ENCODE measurements at regions not wholly inside any gene's neighbourhood (a gene's known extent, or its start where the extent isn't known, plus 50 kb on each side); places are given as distances from the start of the nearest gene placed in this dataset.

- no peak overlapping the region for H3K27ac Mint-ChIP-seq
- peaks cover 2% of the 10 kb centered on the region for H3K36me3 Mint-ChIP-seq (ENCODE audit: low read depth)
- DNase-seq, result no peak
- H3K4me3 Mint-ChIP-seq, result no peak overlapping the region
- peaks cover 33% of the 10 kb centered on the region for H3K27me3 Mint-ChIP-seq
- ATAC-seq, result no peak
- H3K9me3 ChIP-seq (ENCODE audit: control insufficient read depth, low read length, poor library complexity, severe bottlenecking), result no peaks in the 10 kb centered on the region
- peaks cover 2% of the 10 kb centered on the region for H3K4me1 Mint-ChIP-seq
These were observed 56.9 kb upstream of the TOP3B start for GRCh38 chr22:22039286-22040074.

GRCh38 chr22:22038178-22038880 lies 55.7 kb upstream of the TOP3B start:
- Mint-ChIP-seq H3K36me3 (ENCODE audit: low read depth) (peaks cover 4% of the 10 kb centered on the region), H3K4me1 (peaks cover 2% of the 10 kb centered on the region), H3K27me3 (peaks cover 41% of the 10 kb centered on the region), H3K4me3 (no peak overlapping the region), H3K27ac (no peak overlapping the region)
- DNase-seq, result no peak
- no peaks in the 10 kb centered on the region for H3K9me3 ChIP-seq (ENCODE audit: control insufficient read depth, low read length, poor library complexity, severe bottlenecking)
- no peak for ATAC-seq

GRCh38 chr22:22037740-22038139 lies 55.2 kb upstream of the TOP3B start:
- no peaks in the 10 kb centered on the region for H3K9me3 ChIP-seq (ENCODE audit: control insufficient read depth, low read length, poor library complexity, severe bottlenecking)
- Mint-ChIP-seq H3K4me1 (peaks cover 2% of the 10 kb centered on the region), H3K27me3 (peaks cover 44% of the 10 kb centered on the region), H3K27ac (no peak overlapping the region), H3K4me3 (no peak overlapping the region), H3K36me3 (ENCODE audit: low read depth) (peaks cover 4% of the 10 kb centered on the region)
- DNase-seq (no peak), ATAC-seq (no peak)

- H3K4me3 Mint-ChIP-seq, result no peak overlapping the region
- peaks cover 2% of the 10 kb centered on the region for H3K4me1 Mint-ChIP-seq
- H3K27me3 Mint-ChIP-seq, result peaks cover 47% of the 10 kb centered on the region
- DNase-seq (no peak), ATAC-seq (peak; percentile 28)
- peaks cover 4% of the 10 kb centered on the region for H3K36me3 Mint-ChIP-seq (ENCODE audit: low read depth)
- no peaks in the 10 kb centered on the region for H3K9me3 ChIP-seq (ENCODE audit: control insufficient read depth, low read length, poor library complexity, severe bottlenecking)
- no peak overlapping the region for H3K27ac Mint-ChIP-seq
These were observed 54.6 kb upstream of the TOP3B start for GRCh38 chr22:22037229-22037628.

- no peaks in the 10 kb centered on the region for H3K9me3 ChIP-seq (ENCODE audit: control insufficient read depth, low read length, poor library complexity, severe bottlenecking)
- Mint-ChIP-seq H3K4me1 (no peaks in the 10 kb centered on the region), H3K27me3 (peaks cover 41% of the 10 kb centered on the region), H3K4me3 (no peak overlapping the region), H3K36me3 (ENCODE audit: low read depth) (peaks cover 4% of the 10 kb centered on the region), H3K27ac (no peak overlapping the region)
- DNase-seq, result no peak
- ATAC-seq, result no peak
These were observed 54.0 kb upstream of the TOP3B start for GRCh38 chr22:22036588-22036987.

- no peaks in the 10 kb centered on the region for H3K9me3 ChIP-seq (ENCODE audit: control insufficient read depth, low read length, poor library complexity, severe bottlenecking)
- DNase-seq (no peak), ATAC-seq (no peak)
- no peaks in the 10 kb centered on the region for H3K4me1 Mint-ChIP-seq
- H3K4me3 Mint-ChIP-seq, result no peak overlapping the region
- H3K36me3 Mint-ChIP-seq (ENCODE audit: low read depth), result peaks cover 4% of the 10 kb centered on the region
- peaks cover 47% of the 10 kb centered on the region for H3K27me3 Mint-ChIP-seq
- no peak overlapping the region for H3K27ac Mint-ChIP-seq
These were observed 53.3 kb upstream of the TOP3B start for GRCh38 chr22:22035771-22036314.

- H3K27ac Mint-ChIP-seq, result no peak overlapping the region
- H3K36me3 Mint-ChIP-seq (ENCODE audit: low read depth), result peaks cover 4% of the 10 kb centered on the region
- H3K4me3 Mint-ChIP-seq, result no peak overlapping the region
- no peak for ATAC-seq
- no peaks in the 10 kb centered on the region for H3K4me1 Mint-ChIP-seq
- peaks cover 46% of the 10 kb centered on the region for H3K27me3 Mint-ChIP-seq
- no peak for DNase-seq
- no peaks in the 10 kb centered on the region for H3K9me3 ChIP-seq (ENCODE audit: control insufficient read depth, low read length, poor library complexity, severe bottlenecking)
These were observed 52.6 kb upstream of the TOP3B start for GRCh38 chr22:22035203-22035602.

- Mint-ChIP-seq H3K4me3 (no peak overlapping the region), H3K27me3 (peaks cover 40% of the 10 kb centered on the region), H3K4me1 (no peaks in the 10 kb centered on the region), H3K36me3 (ENCODE audit: low read depth) (peaks cover 4% of the 10 kb centered on the region), H3K27ac (no peak overlapping the region)
- no peaks in the 10 kb centered on the region for H3K9me3 ChIP-seq (ENCODE audit: control insufficient read depth, low read length, poor library complexity, severe bottlenecking)
- no peak for DNase-seq
- no peak for ATAC-seq
These were observed 52.0 kb upstream of the TOP3B start for GRCh38 chr22:22034469-22035132.

- Mint-ChIP-seq H3K36me3 (ENCODE audit: low read depth) (peaks cover 2% of the 10 kb centered on the region), H3K27me3 (peaks cover 39% of the 10 kb centered on the region), H3K4me3 (no peak overlapping the region), H3K27ac (no peak overlapping the region), H3K4me1 (no peaks in the 10 kb centered on the region)
- no peaks in the 10 kb centered on the region for H3K9me3 ChIP-seq (ENCODE audit: control insufficient read depth, low read length, poor library complexity, severe bottlenecking)
- ATAC-seq (no peak), DNase-seq (no peak)
These were observed 51.3 kb upstream of the TOP3B start for GRCh38 chr22:22033803-22034468.

- Mint-ChIP-seq H3K27me3 (peaks cover 39% of the 10 kb centered on the region), H3K27ac (no peak overlapping the region), H3K4me1 (no peaks in the 10 kb centered on the region), H3K36me3 (ENCODE audit: low read depth) (peaks cover 2% of the 10 kb centered on the region), H3K4me3 (no peak overlapping the region)
- no peak for DNase-seq
- H3K9me3 ChIP-seq (ENCODE audit: control insufficient read depth, low read length, poor library complexity, severe bottlenecking), result no peaks in the 10 kb centered on the region
- no peak for ATAC-seq
These were observed 50.6 kb upstream of the TOP3B start for GRCh38 chr22:22032906-22033802.

- no peaks in the 10 kb centered on the region for H3K9me3 ChIP-seq (ENCODE audit: control insufficient read depth, low read length, poor library complexity, severe bottlenecking)
- DNase-seq (no peak), ATAC-seq (no peak)
- Mint-ChIP-seq H3K36me3 (ENCODE audit: low read depth) (peaks cover 2% of the 10 kb centered on the region), H3K27ac (no peak overlapping the region), H3K4me3 (no peak overlapping the region), H3K27me3 (peaks cover 39% of the 10 kb centered on the region), H3K4me1 (no peaks in the 10 kb centered on the region)
These were observed 49.7 kb upstream of the TOP3B start for GRCh38 chr22:22032099-22032905.

Data from T-helper 17 cell (primary cell).